CD4-positive, alpha-beta T cell treated with Interleukin-4 for 1 hour (primary cell): ENCODE measurements at regions not wholly inside any gene's neighbourhood (a gene's known extent, or its start where the extent isn't known, plus 50 kb on each side); places are given as distances from the start of the nearest gene placed in this dataset.

Source experiments
- DNase-seq, 2 donors: peaks; one replicate each; pipeline ENCODE4 v3.0.0-alpha.2; 2020 to 2022

DNA sequence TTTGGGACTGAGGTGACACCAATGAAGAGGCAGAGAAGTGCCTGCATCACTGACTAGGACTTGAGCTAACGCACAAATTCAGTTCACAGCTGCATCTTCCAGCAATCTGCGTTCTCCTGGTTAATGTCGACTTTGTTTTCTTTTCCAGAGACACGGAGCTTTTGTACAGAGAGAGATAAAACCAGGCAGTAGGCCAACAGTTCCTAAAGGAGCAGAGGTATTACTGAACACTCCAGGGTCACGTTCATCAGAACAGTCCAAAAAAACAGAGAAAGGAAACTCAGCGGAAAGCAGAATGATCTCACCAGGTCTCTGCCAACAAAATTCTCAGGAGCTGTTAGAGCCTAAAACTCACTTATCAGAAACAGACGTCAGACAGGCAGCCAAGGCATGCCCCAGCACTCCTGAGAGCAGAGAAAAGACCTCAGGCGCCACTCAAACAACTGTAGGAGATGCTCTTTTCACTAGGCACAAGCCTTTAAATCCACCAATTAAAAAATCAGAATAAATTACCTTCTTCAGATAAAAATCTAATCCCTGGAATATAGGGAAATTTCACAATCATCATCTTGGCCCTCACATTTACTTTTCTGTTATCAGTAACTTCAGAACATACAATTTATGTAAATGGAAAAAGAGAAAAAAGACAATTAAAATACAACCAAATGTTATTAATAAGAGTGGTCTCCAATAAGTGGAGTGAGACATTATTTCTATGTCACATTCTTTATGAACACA is 95.9 kb upstream of the SPTBN1 start:
- DNase-seq, result no peak

DNA sequence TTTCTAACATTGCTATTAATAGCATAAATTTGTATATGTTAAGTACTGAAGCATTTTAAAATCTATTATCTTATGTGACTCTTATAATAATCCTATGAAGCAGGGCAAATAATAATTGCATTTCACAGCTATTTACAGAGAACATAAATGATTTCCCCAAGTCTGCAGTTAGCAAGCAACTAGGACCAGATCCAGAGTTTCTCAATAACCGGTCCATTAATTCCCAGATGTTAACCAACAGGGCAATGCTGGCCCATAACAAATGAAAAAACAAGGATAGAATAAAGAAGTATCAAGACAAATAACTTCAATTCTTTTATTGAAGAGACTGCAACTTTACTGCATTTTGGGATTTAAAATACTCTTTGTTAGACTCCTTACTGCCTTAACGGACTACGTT is 91.7 kb upstream of the SPTBN1 start:
- DNase-seq, result no peak

DNA sequence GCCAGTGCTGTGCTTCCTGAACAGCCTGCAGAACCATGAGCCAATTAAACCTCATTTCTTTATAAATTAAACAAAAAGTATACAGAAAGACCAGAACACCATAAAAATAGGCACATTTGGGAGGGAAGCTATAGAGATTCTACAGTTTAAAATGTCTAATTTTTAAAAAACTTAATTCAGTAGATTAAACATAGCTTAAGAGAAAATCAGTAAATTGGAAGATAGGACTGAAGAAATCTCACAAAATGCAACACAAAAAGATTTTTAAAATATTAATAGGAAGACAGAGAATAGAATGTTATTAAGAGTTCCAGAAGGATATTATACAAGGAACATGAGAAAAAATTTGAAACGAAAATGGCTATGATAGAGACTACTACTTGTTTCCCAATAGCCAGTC is 90.5 kb upstream of the SPTBN1 start:
- no peak for DNase-seq

DNA sequence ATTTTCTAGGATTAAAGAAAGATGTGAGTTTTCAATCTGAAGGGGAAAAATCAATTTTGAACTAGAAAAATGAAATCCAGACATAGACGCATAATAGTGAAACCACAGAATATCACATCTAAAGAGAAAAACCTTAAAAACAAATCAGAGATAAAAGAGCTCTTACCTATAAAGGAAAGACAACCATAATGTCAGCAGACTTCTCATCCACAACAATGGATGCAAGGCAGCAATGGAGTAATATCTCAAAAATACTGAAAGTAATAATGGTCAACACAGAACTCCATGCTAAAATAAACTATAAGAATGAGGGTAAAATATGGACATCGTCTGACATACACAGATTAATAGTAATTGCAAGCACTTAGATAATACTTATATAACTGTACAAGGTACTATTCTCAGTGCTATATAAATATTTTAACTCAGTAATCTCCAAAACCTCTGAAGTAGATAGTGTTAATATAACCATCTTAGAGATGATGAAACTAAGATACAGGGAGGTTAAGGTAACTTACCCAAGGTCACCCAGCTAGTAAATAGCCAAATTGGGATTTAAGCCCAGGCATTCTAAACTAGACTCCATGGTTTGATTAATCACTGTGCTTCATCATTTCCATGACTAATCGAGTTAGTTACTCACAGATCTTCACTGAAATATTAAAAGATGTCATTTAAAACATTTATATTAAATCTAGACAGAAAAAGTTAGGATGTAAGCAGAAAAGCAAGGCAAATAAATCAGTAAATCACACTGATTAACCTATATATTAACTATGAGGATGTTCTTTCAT is 89.4 kb upstream of the SPTBN1 start:
- no peak for DNase-seq

DNA sequence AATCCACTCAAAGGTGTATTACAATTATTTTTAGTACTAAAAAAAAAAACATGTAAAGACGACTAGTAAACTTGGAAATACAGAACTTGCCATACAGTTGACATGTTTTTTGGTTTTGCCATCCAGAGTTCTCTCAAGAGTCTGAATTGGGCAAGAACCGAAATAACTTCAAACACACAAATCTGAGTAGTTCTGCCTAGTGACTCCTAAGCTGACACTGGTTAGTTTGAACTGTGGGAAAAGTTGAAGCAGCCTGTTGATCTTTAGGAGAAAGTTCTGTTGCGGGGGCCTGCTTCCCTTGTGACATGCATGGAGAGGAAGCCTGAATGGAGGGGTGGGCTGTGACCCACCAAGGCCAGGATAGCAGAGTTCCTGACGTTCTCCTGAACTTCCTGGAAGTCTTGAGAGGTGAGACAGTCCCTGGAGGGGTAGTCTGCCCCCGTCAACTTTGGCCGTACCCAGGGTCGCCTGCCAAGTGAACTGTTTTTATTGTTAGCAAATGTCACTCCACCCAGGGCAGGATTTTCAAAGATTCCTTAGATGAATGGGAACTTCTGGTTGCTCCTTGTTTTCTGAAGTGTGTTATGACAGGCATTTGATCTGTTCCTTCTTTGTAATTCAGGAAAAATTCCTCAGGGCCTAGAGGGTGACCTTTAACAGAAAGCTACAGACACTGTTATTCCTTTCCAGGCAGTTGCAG is 85.6 kb upstream of the SPTBN1 start:
- DNase-seq, result no peak

DNA sequence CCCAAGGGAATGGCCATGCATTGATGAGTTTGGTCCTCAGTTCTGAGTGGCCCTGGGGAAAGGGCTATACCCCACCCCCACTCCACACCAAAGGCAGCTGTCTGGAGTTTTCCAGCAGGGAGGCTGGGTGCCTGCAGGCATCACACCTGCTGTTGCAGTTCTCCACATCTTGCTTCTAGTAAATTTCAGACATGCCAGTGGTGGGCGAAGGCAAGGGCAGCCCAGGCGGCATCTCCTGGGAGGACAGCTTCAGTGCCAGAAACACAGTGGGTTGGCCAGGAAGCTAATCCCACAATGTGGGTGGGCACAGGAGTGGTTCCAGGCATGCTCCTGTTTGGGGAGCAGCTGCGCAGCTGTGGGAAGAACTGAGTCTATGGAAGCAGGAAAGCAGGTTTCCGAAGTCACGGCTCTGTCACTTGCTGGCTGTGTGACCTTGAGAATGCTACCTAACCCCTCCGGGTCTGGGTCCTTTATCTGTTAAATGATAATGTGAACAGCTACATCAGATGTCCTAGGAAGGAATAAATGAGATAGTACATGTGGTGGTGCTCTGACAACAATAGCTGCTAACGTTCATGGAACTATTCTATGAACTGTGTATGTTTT is 84.6 kb upstream of the SPTBN1 start:
- no peak for DNase-seq

DNA sequence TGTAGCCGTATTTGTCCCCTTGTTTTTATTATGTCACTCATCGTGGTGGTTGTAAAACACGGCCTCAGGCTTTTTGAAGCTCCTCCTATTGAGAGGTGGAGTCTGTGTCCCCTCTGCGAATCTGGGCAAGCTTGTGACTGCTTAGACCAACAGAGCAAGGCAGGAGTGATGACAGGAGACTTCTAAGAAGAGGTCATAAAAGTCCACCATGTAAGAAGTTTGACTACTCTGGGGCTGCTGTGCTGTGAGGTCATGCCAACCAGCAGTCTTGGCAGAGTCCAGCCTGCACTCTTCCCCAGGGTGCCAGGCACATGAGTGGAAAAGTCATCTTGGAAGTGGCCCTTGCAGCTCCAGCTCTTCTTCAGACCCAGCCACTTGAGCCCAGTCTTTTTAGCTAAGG is 83.8 kb upstream of the SPTBN1 start:
- no peak for DNase-seq

DNA sequence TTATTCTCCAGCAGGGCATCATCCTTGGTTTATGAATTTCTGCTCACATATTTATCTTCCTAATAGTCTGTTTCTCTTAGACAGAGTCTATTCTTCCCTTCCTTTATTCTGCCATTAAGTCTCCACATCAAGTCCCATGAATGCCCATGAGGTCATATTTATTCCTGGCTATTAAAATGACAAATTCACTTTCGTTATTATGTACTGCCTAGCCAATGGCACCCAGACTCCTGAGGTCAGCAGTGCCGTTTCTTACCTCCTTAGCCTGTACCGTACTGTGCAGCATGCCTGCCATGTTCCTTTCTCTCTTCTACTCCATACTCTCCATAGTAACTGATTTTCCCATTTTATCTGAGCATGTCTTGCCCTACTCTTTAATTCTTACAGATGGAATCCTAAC is 82.3 kb upstream of the SPTBN1 start:
- no peak for DNase-seq

DNA sequence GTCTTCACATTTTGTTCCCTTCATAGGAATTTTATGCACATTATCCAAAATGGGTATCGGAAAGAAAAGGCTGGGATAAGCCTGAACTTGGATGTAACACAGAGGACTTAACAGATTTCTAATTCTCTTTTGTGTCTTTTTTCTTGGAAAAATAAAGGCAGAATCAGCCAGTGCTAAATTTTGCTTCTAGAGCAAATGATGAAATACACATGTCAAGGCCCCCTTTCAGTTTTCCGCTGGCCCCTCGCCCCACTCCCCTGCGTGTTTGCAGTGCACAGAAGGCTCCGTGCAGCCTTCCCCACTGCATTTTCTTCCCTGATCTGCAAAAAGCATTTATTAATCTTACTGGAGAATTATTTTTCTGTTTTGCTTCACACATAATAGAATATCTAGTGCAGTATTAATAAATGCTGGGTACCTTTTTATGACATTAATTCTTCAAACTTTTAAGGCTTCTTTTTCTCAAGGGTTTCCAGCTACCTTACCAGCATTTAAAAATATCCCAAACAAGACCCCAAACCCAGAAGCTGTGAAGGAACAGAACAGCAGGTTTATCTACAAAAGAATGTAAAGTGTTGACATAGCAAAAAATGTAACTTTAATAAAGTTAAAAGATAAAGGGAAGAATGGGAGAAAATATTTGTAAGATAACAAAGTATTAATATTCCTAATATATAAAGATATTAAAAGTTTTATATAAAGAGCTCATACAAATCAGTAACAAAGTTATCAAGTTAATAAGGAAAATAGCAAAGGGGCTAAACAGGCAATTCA is 81.3 kb upstream of the SPTBN1 start:
- DNase-seq, result no peak

DNA sequence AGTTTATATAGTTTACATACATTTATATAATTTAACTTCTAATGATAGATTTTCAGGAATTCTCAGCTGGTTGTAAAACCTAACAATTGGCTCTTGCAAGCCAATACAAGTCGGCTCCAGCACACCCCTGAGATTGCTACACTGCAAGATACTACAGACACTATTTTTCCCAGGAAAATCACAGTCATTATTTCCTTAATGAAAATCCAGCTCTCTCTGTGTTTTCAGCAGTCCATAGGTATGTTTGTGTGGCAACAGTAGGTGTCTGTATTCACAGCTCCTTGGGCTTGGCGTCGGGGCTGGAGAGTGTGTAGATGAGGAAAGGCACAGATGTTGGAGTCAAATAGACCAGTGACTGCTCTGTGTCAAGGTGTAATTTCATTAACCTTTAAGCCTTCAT is 78.7 kb upstream of the SPTBN1 start:
- DNase-seq, result no peak

DNA sequence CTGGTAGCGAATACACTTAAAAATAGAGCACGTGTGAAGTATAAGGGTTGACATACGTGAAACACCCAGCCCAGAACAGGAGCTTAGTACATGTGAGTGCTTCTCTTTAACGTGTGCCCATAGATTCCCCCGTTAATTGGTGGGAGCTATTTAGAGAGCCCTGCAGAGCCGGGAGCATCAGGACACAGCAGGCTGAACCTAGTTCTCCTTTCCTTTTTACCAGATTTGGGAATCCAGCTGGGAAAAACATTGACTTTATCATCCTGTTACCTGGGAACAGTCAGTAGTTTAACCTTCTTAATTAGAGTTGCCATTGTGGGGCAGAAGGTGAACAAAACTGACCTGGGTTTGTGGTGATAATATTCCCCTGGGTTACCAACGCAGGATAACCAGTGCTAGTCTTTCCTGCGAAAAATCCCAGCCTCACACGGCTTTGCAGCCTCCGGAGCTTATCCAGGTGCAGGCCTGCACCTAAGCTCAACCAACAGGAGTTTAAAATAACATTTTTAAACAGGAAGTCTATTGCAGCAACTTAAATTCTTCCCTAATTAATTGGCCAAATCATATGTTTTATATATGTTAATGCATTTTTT is 78.1 kb upstream of the SPTBN1 start:
- no peak for DNase-seq

DNA sequence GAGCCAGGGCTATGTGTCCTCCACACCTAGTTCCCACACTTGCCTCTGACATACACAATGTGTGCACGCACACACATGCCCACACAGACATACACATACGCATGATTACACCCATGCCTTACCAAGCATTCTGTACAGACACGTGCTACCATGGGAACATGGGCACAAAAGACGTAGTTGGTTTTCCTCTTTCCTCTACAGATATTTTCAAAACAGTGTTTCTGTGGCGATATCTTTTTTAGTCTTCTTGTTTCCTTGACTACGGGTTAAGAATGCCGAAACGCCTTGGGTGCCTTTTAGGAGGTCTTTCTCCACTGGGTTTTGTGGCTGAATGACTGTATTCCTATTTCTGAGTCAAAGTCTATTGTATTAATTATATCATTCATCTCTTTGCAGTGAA is 75.5 kb upstream of the SPTBN1 start:
- no peak for DNase-seq

DNA sequence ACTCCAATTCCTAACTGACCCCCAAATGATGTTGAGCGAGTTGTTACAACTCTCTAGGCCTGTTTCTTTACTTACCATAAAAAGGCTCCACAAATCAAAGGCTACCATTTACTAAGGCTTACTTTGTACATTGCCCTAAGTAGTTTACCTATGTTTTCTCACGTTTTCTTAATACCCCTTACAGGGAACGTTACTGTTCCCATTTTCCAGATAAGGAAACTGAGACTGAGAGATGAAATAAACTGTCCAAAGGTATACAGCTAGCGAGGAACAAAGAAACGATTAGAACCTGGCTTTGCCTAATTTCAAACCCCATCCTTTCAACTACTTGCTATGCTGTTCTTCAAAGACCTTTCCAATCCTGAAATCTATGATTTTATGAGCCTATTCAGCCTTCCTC is 74.8 kb upstream of the SPTBN1 start:
- no peak for DNase-seq

DNA sequence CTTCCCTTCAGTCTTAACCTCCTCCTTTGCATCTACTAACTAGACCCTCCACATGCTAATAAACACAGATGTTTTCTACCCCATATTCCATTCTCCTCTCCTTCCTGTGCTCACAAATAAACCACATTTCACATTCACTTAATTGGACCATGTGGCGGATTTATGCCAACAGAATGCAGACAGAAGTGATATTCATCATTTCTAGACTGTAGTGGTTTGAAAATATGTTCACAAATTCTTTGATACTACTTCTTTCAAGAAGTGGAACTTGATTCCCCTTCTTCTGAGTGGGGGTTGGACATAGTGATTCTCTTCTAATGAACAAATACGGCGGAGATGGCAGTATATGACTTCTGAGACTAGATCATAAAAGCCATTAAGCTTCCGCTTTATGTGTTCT is 73.5 kb upstream of the SPTBN1 start:
- no peak for DNase-seq

DNA sequence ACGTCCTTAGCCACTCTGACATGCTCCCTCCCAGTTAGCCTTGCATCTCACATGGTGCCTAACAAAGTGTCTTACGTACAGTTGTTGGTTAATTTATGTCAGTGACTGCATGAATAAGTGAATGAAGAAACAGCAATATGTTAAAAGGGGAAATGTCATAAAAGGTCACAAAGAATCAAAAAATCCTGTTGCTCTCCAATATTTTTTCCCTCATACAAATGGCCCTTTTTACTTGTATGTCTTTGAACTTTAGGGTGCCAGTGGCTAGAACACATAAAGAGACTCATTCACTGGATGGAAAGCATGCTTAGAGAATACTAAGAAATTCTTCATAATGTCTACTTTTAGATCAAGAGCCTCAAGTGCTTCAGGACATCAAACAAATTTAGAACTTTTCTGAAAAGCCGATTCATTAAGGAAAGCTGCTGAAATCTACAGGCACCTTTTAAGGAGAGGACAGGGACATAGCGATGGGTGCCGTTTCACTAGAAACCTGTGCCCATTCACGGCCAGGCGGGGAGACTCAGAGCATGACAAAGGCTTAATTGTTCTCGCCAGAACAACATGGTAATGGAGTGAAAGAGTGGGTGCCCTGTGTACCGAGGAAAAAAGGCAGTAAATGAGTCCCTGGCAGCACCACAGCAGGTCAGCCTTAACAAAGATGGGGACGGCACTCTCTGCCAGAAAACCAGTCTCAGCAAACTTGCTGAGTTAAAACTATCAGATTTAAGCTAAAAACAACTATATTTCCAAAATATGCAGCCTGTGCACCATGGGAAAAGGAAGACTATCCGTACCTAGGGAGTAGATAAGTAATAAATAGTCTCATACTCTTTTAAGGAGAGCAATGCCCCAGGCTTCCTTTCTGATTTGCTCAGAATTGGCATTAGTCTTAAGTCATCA is 71.6 kb upstream of the SPTBN1 start:
- no peak for DNase-seq

DNA sequence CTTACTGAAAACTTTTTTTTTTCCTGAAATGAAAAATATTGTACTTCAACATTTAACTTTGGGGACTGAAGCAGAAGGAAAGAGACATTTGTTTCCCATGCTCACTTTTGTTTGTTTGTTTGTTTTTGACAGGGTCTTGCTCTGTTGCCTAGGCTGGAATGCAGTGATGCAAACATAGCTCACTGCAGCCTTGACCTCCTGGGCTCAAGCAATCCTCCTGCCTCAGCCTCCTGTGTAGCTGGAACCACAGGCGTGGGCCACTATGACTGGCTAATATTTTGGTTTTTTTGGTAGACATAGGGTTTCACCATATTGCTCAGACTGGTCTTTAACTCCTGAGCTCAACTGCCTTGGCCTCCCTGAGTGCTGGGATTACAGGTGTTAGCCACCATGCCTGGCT is 70.9 kb upstream of the SPTBN1 start:
- no peak for DNase-seq

DNA sequence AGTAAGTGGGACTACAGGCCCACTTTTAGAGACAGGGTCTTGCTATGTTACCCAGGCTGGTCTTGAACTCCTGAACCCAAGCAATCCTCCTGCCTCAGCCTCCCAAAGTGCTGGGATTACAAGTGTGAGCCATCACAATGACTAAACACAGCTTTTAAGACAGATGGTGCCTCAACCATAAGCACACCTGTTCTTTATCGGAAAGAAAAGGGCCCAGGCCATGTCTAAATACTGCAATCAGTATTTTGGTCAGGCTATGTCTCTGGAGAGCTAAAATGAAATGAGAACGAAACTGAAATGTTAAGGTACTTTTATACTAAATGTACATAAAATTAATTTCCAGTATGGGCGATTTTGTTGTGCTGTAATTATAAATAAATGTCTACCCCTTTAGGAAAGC is 69.5 kb upstream of the SPTBN1 start:
- DNase-seq, result no peak

DNA sequence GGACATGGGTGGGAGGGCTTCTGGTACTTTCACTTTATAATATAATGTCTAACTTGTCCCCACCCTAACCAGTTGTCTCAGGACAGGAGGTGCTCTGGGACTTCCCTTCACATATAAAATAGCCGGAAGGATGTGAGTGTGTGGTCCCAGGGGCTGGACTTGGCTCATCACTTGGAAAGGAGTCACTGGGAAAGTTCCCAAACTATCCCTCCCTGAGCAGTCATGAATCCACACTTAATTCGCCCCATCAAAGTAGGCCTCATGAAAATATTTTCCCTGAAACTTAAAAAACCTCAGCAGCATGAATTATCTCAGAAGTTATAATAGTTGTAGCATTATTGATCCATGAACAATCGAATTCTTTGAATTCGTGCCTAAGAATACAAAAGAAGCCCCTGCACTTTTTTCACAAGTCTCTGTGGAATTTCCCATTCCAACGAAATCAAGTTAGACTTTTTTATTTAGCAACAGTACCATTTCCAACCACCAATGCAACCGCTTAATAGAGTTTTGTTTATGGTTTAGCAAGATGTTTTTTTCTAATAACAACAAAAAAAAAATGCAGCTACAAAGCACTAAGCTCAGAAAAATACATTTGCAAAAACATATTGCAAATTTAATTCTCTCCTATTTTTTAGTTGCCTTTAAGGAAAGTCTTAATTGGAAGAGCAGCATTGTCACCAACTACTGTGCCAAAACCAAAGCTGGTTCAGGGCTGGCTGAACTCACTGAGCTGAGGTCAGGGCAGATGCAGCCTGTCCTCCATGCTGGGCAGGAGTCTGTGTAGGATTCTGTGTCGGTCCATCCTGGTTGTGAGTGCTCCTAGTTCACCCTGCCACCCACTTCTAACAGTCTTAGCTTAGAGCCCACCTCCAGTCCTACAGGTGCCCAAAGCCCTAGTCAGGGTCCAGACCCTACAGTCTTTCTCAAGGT is 68.8 kb upstream of the SPTBN1 start:
- DNase-seq, result no peak

DNA sequence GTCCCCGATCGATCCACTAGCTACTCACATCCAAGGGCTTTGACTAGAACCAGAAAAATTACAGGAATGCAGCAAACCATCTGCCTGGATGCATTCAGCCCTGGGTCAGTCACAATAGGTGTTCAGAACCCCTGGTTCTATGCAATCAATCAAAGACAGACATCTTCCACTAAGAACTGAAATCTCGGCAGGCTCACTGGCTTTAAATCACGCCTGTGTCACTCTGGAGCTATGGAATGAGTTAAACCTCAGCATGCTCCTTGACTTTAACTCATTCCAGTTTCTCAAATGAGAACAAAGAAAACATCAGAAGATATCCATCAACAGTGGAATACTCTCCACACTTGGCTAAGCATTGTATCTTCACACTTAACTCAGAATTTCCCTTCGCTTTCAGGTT is 68.1 kb upstream of the SPTBN1 start:
- DNase-seq, result no peak
